ENCODE measurements at regions not wholly inside any gene's neighbourhood (a gene's known extent, or its start where the extent isn't known, plus 50 kb on each side); places are given as distances from the start of the nearest gene placed in this dataset.

DNA sequence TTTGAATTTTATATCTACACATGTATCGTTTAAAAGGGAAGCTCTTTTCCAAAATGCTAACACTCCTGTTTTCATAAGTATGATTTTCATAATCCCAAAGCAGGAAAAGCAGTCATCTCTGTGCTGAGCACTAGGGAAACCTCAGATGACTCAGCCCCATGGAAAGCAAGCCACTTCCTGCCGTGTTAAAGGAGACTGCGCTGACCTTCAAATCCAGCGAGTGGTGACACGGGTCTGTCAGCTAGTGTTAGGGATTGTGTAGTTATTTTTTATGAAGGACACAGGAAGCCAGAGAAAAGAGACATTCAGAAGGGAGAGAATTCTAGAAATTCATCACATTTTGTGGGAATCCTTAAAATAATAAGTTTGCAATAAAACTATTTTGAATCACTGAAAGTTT lies 57.0 kb upstream of the CD93 start (continued):
- TF ChIP-seq, protein P1, sequence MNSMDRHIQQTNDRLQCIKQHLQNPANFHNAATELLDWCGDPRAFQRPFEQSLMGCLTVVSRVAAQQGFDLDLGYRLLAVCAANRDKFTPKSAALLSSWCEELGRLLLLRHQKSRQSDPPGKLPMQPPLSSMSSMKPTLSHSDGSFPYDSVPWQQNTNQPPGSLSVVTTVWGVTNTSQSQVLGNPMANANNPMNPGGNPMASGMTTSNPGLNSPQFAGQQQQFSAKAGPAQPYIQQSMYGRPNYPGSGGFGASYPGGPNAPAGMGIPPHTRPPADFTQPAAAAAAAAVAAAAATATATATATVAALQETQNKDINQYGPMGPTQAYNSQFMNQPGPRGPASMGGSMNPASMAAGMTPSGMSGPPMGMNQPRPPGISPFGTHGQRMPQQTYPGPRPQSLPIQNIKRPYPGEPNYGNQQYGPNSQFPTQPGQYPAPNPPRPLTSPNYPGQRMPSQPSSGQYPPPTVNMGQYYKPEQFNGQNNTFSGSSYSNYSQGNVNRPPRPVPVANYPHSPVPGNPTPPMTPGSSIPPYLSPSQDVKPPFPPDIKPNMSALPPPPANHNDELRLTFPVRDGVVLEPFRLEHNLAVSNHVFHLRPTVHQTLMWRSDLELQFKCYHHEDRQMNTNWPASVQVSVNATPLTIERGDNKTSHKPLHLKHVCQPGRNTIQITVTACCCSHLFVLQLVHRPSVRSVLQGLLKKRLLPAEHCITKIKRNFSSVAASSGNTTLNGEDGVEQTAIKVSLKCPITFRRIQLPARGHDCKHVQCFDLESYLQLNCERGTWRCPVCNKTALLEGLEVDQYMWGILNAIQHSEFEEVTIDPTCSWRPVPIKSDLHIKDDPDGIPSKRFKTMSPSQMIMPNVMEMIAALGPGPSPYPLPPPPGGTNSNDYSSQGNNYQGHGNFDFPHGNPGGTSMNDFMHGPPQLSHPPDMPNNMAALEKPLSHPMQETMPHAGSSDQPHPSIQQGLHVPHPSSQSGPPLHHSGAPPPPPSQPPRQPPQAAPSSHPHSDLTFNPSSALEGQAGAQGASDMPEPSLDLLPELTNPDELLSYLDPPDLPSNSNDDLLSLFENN (IDR thresholded peaks at IDR 0.05; ENCODE audit: low read depth in 2 of 2, low read length in 2 of 2): no peak
- TF ChIP-seq JUND (IDR thresholded peaks at IDR 0.05; ENCODE audit: borderline replicate concordance, low read depth, low read length) (peak; percentile 93), JUND (tag; IDR thresholded peaks at IDR 0.05; ENCODE audit: borderline replicate concordance, low read depth, low read length) (peak; percentile 88; the same call in 2 of the 3 replicates), ZNF282 (CRISPR knock-in tag; IDR thresholded peaks at IDR 0.05) (no peak), RB1 (IDR thresholded peaks at IDR 0.05; ENCODE audit: low read depth) (no peak), NRF1 (conservative IDR thresholded peaks at IDR 0.05 in 1 of 2, IDR thresholded peaks at IDR 0.05 in 1 of 2) (0 out of 4 replicates have a peak, but pooled peaks of 1 of the 2 experiments have one; percentile 39), ZNF140 (CRISPR knock-in tag; IDR thresholded peaks at IDR 0.05) (no peak), SMARCE1 (IDR thresholded peaks at IDR 0.05) (peak; percentile 59; the same call in 1 of the 2 replicates), ZNF347 (CRISPR knock-in tag; IDR thresholded peaks at IDR 0.05; ENCODE audit: low read depth) (no peak), RFX5 (IDR thresholded peaks at IDR 0.05; ENCODE audit: low read depth, low read length) (no peak), NR1H2 (CRISPR knock-in tag; IDR thresholded peaks at IDR 0.05) (no peak), ZNF764 (CRISPR knock-in tag; IDR thresholded peaks at IDR 0.05; ENCODE audit: low read depth) (no peak), TARDBP (IDR thresholded peaks at IDR 0.05) (no peak), ZNF23 (CRISPR knock-in tag; IDR thresholded peaks at IDR 0.05) (no peak), ZNF695 (CRISPR knock-in tag; IDR thresholded peaks at IDR 0.05) (no peak)
- TF ChIP-seq, protein P2, sequence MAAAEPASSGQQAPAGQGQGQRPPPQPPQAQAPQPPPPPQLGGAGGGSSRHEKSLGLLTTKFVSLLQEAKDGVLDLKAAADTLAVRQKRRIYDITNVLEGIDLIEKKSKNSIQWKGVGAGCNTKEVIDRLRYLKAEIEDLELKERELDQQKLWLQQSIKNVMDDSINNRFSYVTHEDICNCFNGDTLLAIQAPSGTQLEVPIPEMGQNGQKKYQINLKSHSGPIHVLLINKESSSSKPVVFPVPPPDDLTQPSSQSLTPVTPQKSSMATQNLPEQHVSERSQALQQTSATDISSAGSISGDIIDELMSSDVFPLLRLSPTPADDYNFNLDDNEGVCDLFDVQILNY (CRISPR knock-in tag; IDR thresholded peaks at IDR 0.05): no peak
- TF ChIP-seq, protein P3, sequence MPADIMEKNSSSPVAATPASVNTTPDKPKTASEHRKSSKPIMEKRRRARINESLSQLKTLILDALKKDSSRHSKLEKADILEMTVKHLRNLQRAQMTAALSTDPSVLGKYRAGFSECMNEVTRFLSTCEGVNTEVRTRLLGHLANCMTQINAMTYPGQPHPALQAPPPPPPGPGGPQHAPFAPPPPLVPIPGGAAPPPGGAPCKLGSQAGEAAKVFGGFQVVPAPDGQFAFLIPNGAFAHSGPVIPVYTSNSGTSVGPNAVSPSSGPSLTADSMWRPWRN (IDR thresholded peaks at IDR 0.05; ENCODE audit: low read depth): no peak
- TF ChIP-seq, protein P4, sequence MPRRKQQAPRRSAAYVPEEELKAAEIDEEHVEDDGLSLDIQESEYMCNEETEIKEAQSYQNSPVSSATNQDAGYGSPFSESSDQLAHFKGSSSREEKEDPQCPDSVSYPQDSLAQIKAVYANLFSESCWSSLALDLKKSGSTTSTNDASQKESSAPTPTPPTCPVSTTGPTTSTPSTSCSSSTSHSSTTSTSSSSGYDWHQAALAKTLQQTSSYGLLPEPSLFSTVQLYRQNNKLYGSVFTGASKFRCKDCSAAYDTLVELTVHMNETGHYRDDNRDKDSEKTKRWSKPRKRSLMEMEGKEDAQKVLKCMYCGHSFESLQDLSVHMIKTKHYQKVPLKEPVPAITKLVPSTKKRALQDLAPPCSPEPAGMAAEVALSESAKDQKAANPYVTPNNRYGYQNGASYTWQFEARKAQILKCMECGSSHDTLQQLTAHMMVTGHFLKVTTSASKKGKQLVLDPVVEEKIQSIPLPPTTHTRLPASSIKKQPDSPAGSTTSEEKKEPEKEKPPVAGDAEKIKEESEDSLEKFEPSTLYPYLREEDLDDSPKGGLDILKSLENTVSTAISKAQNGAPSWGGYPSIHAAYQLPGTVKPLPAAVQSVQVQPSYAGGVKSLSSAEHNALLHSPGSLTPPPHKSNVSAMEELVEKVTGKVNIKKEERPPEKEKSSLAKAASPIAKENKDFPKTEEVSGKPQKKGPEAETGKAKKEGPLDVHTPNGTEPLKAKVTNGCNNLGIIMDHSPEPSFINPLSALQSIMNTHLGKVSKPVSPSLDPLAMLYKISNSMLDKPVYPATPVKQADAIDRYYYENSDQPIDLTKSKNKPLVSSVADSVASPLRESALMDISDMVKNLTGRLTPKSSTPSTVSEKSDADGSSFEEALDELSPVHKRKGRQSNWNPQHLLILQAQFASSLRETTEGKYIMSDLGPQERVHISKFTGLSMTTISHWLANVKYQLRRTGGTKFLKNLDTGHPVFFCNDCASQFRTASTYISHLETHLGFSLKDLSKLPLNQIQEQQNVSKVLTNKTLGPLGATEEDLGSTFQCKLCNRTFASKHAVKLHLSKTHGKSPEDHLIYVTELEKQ (CRISPR knock-in tag; IDR thresholded peaks at IDR 0.05): no peak
